MM.1S (cell line): ENCODE measurements at regions not wholly inside any gene's neighbourhood (a gene's known extent, or its start where the extent isn't known, plus 50 kb on each side); places are given as distances from the start of the nearest gene placed in this dataset.

ENCODE experiments used
- DNase-seq: peaks from one replicate; pipeline ENCODE4 v3.0.0-alpha.2; 2015
- H2AFZ ChIP-seq: fragments of 300-600 bp; sonication (generic); 2 replicates; pipeline ENCODE4 v1.6.0; 2016; ENCODE audit warnings: antibody characterized with exemption, low read length
- H3F3A ChIP-seq: fragments of 300-600 bp; sonication (generic); 2 replicates; pipeline ENCODE4 v1.6.1; 2016; ENCODE audit warnings: mild to moderate bottlenecking, antibody characterized with exemption, low read length, moderate library complexity, mixed read lengths; ENCODE audit not compliant: insufficient read depth
- H3K27ac ChIP-seq: fragments of 300-600 bp; sonication (generic); 2 replicates; pipeline ENCODE4 v1.5.1; 2016; ENCODE audit warnings: mild to moderate bottlenecking, low read length
- H3K27me3 ChIP-seq: fragments of 300-600 bp; sonication (generic); replicated peaks from 2 replicates; pipeline ENCODE4 v1.6.0; 2016; ENCODE audit warnings: low read length; ENCODE audit not compliant: insufficient read depth
- H3K36me3 ChIP-seq: fragments of 300-600 bp; sonication (generic); replicated peaks from 2 replicates; pipeline ENCODE4 v1.6.1; 2016; ENCODE audit warnings: mild to moderate bottlenecking, low read length, mixed read lengths; ENCODE audit not compliant: insufficient read depth
- H3K4me1 ChIP-seq: fragments of 300-600 bp; sonication (generic); 2 replicates; pipeline ENCODE4 v1.6.1; 2016; ENCODE audit warnings: low read length, mixed read lengths
- H3K4me2 ChIP-seq: fragments of 300-600 bp; sonication (generic); 2 replicates; pipeline ENCODE4 v1.6.0; 2016; ENCODE audit warnings: low read depth, low read length
- H3K4me3 ChIP-seq: fragments of 300-600 bp; sonication (generic); 2 replicates; pipeline ENCODE4 v1.5.1; 2016; ENCODE audit warnings: low read length, mixed read lengths
- H3K79me2 ChIP-seq: fragments of 300-600 bp; sonication (generic); 2 replicates; pipeline ENCODE4 v1.6.1; 2016; ENCODE audit warnings: mixed run types, low read length, mixed read lengths
- H3K9ac ChIP-seq: fragments of 300-600 bp; sonication (generic); 2 replicates; pipeline ENCODE4 v1.6.1; 2016; ENCODE audit warnings: low read length, mixed read lengths
- H3K9me2 ChIP-seq: fragments of 300-600 bp; sonication (generic); replicated peaks from 2 replicates; pipeline ENCODE4 v1.6.1; 2016; ENCODE audit warnings: mild to moderate bottlenecking, low read length, mixed read lengths; ENCODE audit not compliant: insufficient read depth
- H3K9me3 ChIP-seq: fragments of 300-600 bp; sonication (generic); replicated peaks from 2 replicates; pipeline ENCODE4 v1.6.1; 2016; ENCODE audit warnings: mild to moderate bottlenecking, low read length, mixed read lengths; ENCODE audit not compliant: insufficient read depth
- H4K20me1 ChIP-seq: fragments of 300-600 bp; sonication (generic); 2 replicates; pipeline ENCODE4 v1.6.1; 2016; ENCODE audit warnings: mild to moderate bottlenecking, low read length, moderate library complexity, mixed read lengths; ENCODE audit not compliant: insufficient read depth
- EZH2 ChIP-seq: fragments of 300-600 bp; sonication (generic); optimal IDR thresholded peaks from 2 replicates; pipeline ENCODE3; 2017; ENCODE audit warnings: low read depth, mild to moderate bottlenecking, antibody characterized with exemption, low read length, mixed read lengths
- EZH2phosphoT487 ChIP-seq: fragments of 300-600 bp; sonication (generic); IDR thresholded peaks from 2 replicates; pipeline ENCODE4 v1.6.1; 2018; ENCODE audit warnings: antibody characterized with exemption, low read length
- TF ChIP-seq, protein P1 (sequence below): fragments of 300-600 bp; sonication (generic); IDR thresholded peaks from 2 replicates; pipeline ENCODE4 v1.5.1; 2016; ENCODE audit warnings: antibody characterized with exemption, low read length, mixed read lengths

DNA sequence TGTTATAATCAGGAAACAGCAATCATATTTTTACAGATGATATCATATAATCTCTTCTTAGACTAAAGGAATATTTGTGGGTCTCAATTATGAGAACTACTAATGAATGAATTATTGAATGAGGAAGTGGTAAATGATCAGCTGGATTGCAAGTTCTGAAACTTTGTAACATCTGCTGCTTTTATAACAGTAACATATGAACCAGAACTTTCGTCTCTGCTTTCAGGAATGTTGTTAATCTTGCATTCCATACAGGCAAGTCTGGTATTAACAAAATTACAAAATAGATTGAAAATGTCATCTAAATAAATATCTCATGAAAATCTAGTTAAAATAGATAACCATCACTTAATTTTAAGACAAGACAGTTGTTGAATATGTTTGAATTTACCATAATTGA, 110.5 kb upstream of the COL11A1 start:
- TF ChIP-seq EZH2 (no peak), EZH2phosphoT487 (no peak)
- TF ChIP-seq, protein P1, sequence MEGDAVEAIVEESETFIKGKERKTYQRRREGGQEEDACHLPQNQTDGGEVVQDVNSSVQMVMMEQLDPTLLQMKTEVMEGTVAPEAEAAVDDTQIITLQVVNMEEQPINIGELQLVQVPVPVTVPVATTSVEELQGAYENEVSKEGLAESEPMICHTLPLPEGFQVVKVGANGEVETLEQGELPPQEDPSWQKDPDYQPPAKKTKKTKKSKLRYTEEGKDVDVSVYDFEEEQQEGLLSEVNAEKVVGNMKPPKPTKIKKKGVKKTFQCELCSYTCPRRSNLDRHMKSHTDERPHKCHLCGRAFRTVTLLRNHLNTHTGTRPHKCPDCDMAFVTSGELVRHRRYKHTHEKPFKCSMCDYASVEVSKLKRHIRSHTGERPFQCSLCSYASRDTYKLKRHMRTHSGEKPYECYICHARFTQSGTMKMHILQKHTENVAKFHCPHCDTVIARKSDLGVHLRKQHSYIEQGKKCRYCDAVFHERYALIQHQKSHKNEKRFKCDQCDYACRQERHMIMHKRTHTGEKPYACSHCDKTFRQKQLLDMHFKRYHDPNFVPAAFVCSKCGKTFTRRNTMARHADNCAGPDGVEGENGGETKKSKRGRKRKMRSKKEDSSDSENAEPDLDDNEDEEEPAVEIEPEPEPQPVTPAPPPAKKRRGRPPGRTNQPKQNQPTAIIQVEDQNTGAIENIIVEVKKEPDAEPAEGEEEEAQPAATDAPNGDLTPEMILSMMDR, result no peak
- Histone ChIP-seq H3F3A (no peaks in the 10 kb centered on the region), H2AFZ (no peak overlapping the region), H4K20me1 (no peaks in the 10 kb centered on the region), H3K9me2 (no peaks in the 10 kb centered on the region), H3K36me3 (no peaks in the 10 kb centered on the region), H3K27me3 (no peaks in the 10 kb centered on the region), H3K4me3 (no peak overlapping the region), H3K4me1 (no peaks in the 10 kb centered on the region), H3K27ac (no peak overlapping the region), H3K9ac (no peak overlapping the region), H3K9me3 (no peaks in the 10 kb centered on the region), H3K4me2 (no peak overlapping the region), H3K79me2 (no peaks in the 10 kb centered on the region)
- no peak for DNase-seq

DNA sequence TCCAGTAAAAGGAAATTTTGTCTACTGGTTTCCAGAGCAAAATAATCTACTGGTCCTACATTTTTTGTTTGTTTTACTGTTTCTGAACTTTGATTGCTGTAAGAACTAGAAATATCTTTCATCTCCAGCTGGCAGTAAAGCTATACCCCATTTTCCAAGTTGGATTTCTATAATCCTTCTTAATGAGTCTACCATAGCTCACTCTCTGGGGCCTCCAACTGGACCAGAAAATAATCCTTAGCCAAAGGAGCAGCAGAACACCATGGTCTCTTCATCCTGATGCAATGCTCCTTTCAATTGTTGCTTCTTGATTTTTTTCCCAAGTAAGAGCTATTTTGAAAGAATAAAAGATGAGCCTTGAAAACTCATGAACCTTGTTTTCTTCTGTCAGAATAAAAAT, 110.0 kb upstream of the COL11A1 start:
- Histone ChIP-seq H3K27me3 (no peaks in the 10 kb centered on the region), H3F3A (no peaks in the 10 kb centered on the region), H3K4me3 (no peak overlapping the region), H3K9me2 (no peaks in the 10 kb centered on the region), H3K79me2 (no peaks in the 10 kb centered on the region), H3K4me2 (no peak overlapping the region), H3K9ac (no peak overlapping the region), H3K36me3 (no peaks in the 10 kb centered on the region), H3K4me1 (no peaks in the 10 kb centered on the region), H3K9me3 (no peaks in the 10 kb centered on the region), H3K27ac (no peak overlapping the region), H4K20me1 (no peaks in the 10 kb centered on the region), H2AFZ (no peak overlapping the region)
- DNase-seq, result no peak
- no peak for TF ChIP-seq EZH2phosphoT487
- TF ChIP-seq EZH2, result no peak

DNA sequence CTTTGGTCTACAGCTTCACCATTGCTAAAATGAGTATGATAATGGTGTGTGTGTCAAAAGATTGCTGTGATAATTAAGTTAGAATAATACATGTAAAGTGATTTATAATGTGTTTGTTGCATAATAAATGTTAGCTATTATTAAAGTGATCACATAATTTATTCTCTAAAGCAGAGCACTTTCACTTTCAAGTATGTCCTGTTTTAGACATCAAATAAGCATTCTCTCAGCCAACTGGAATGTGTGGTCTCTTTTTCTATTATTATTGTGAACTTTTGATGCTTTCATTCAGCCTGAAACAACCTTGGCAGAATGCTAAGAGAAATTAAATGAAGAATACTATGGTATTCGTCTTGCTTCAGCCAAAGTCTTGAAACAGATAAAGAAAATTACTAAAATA, 102.8 kb upstream of the COL11A1 start:
- Histone ChIP-seq H3K9me3 (no peaks in the 10 kb centered on the region), H2AFZ (no peak overlapping the region), H3F3A (no peaks in the 10 kb centered on the region), H3K79me2 (no peaks in the 10 kb centered on the region), H3K27me3 (no peaks in the 10 kb centered on the region), H3K9ac (no peak overlapping the region), H3K4me1 (no peaks in the 10 kb centered on the region), H3K4me2 (no peak overlapping the region), H3K9me2 (no peaks in the 10 kb centered on the region), H3K4me3 (no peak overlapping the region), H4K20me1 (no peaks in the 10 kb centered on the region), H3K36me3 (no peaks in the 10 kb centered on the region), H3K27ac (no peak overlapping the region)
- TF ChIP-seq, protein P1, result no peak
- TF ChIP-seq EZH2, result no peak
- TF ChIP-seq EZH2phosphoT487, result no peak
- no peak for DNase-seq

DNA sequence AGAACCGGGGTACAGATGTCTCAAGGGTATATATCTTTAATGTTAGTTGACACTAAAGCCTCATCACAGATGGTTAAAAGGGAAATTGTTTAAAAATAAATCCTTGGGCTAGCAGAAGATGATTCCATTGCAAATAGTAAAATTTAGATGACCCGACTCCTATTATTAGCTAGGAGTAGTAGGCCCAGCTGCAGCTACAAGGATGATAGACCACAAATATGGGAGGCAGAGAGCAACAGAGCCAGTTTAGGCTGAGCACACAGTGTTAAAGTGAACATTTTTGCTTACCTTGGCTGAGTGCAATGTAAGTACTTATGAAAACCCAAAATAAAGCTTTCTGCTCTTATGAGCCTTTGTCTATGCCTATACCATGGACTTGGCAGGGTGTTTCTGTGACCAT, 100.5 kb upstream of the COL11A1 start:
- Histone ChIP-seq H4K20me1 (no peaks in the 10 kb centered on the region), H3K27me3 (no peaks in the 10 kb centered on the region), H3K4me1 (no peaks in the 10 kb centered on the region), H3K79me2 (no peaks in the 10 kb centered on the region), H3K9me3 (no peaks in the 10 kb centered on the region), H3K4me2 (no peak overlapping the region), H3K4me3 (no peak overlapping the region), H3F3A (no peaks in the 10 kb centered on the region), H2AFZ (no peak overlapping the region), H3K27ac (no peak overlapping the region), H3K36me3 (no peaks in the 10 kb centered on the region), H3K9ac (no peak overlapping the region), H3K9me2 (no peaks in the 10 kb centered on the region)
- no peak for TF ChIP-seq EZH2
- TF ChIP-seq, protein P1, result no peak
- no peak for TF ChIP-seq EZH2phosphoT487
- DNase-seq, result no peak
